ENCODE measurements at regions not wholly inside any gene's neighbourhood (a gene's known extent, or its start where the extent isn't known, plus 50 kb on each side); places are given as distances from the start of the nearest gene placed in this dataset.

DNA sequence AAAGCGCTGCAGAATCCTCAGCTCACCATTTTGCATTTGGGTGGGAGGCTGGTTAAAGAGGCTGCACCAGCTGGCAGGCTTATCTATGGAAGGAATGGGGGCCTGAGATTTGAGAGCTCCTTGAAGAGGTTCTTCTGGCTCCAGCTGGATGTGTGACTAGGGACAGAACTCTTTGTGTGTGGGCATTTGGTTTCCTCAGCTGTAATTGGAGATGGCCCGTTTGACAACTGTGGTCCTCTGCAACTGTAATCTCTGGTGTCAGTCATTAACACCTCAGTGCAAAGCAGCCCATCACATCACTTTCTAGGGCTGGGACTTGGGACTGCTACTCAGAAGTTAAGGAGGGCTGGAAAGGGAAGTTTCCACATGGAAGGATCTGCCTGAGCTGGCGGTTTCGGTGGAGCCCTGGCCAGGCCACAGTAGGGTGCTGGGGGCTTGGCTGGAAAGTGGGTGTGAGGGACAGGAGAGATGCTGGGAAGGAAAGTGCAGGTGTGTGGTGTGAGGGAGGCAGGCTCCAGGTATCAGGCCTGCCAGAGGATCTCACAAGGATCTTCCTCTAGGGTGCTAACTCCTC, 193.8 kb downstream of the GADD45G start:
- no peak for ATAC-seq (ENCODE audit: low FRiP score in 2 of 2)
- no peak overlapping the region for H3K27ac ChIP-seq
- H3K36me3 ChIP-seq: no peaks in the 10 kb centered on the region
- H3K4me1 ChIP-seq: peaks cover 0 to 13% (median 7%) of the 10 kb centered on the region in 4 donors
- TF ChIP-seq POLR2AphosphoS5 (IDR thresholded peaks at IDR 0.05): no peak
- TF ChIP-seq, protein P1, sequence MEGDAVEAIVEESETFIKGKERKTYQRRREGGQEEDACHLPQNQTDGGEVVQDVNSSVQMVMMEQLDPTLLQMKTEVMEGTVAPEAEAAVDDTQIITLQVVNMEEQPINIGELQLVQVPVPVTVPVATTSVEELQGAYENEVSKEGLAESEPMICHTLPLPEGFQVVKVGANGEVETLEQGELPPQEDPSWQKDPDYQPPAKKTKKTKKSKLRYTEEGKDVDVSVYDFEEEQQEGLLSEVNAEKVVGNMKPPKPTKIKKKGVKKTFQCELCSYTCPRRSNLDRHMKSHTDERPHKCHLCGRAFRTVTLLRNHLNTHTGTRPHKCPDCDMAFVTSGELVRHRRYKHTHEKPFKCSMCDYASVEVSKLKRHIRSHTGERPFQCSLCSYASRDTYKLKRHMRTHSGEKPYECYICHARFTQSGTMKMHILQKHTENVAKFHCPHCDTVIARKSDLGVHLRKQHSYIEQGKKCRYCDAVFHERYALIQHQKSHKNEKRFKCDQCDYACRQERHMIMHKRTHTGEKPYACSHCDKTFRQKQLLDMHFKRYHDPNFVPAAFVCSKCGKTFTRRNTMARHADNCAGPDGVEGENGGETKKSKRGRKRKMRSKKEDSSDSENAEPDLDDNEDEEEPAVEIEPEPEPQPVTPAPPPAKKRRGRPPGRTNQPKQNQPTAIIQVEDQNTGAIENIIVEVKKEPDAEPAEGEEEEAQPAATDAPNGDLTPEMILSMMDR (IDR thresholded peaks at IDR 0.05): no peak
- TF ChIP-seq POLR2A (IDR thresholded peaks at IDR 0.05): no peak
- no peak for TF ChIP-seq EP300 (IDR thresholded peaks at IDR 0.05)
- 94 to 100% methylated on average over 3 to 4 of the region's 4 CpGs for WGBS, 2 donors
- H3K9me3 ChIP-seq: no peaks in the 10 kb centered on the region
- H3K4me3 ChIP-seq: no peak overlapping the region
- no peak for DNase-seq
- no peaks in the 10 kb centered on the region for H3K27me3 ChIP-seq

DNA sequence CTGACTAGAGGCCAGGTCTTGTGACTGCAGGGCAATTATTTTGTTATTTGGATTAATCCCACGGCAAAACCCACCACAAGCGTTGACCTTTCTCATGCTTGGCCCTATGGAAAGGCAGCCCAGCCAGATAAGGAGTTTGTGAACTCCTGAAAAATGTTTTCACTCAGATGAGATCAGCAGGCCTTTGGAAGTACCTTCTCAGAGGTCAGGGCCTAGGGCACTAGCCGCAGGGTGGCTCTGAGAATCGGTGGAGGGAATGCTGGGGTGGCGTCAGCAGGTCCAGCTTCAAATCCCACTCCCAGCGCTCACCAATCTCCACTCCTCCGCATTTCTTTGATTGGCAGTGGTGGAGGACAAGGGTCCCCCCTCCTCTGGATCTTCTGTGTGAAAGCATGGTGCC, 194.4 kb downstream of the GADD45G start:
- no peak overlapping the region for H3K27ac ChIP-seq
- 96% methylated on average over 7 of the region's 7 CpGs for WGBS, 2 donors
- H3K4me1 ChIP-seq: peaks cover 0 to 15% (median 7%) of the 10 kb centered on the region in 4 donors
- H3K36me3 ChIP-seq: no peaks in the 10 kb centered on the region
- DNase-seq: no peak
- H3K27me3 ChIP-seq: no peaks in the 10 kb centered on the region
- TF ChIP-seq POLR2A (IDR thresholded peaks at IDR 0.05) (no peak), POLR2AphosphoS5 (IDR thresholded peaks at IDR 0.05) (no peak), EP300 (IDR thresholded peaks at IDR 0.05) (no peak)
- TF ChIP-seq, protein P1 (IDR thresholded peaks at IDR 0.05): no peak
- H3K9me3 ChIP-seq: no peaks in the 10 kb centered on the region
- no peak overlapping the region for H3K4me3 ChIP-seq
- ATAC-seq (ENCODE audit: low FRiP score in 2 of 2): no peak

GRCh38 chr9:89799766-89800165, 195.0 kb downstream of the GADD45G start:
- no peaks in the 10 kb centered on the region for H3K36me3 ChIP-seq
- peaks cover 0 to 14% (median 6%) of the 10 kb centered on the region in 4 donors for H3K4me1 ChIP-seq
- no peak for TF ChIP-seq EP300 (IDR thresholded peaks at IDR 0.05)
- TF ChIP-seq, protein P1 (IDR thresholded peaks at IDR 0.05): no peak
- no peak for TF ChIP-seq POLR2AphosphoS5 (IDR thresholded peaks at IDR 0.05)
- TF ChIP-seq POLR2A (IDR thresholded peaks at IDR 0.05): no peak
- no peak overlapping the region for H3K27ac ChIP-seq
- WGBS, 2 donors: 66 to 85% methylated on average over 3 of the region's 3 CpGs
- ATAC-seq (ENCODE audit: low FRiP score in 2 of 2) (no peak), DNase-seq (no peak)
- no peaks in the 10 kb centered on the region for H3K9me3 ChIP-seq
- H3K27me3 ChIP-seq: no peaks in the 10 kb centered on the region
- H3K4me3 ChIP-seq: no peak overlapping the region

DNA sequence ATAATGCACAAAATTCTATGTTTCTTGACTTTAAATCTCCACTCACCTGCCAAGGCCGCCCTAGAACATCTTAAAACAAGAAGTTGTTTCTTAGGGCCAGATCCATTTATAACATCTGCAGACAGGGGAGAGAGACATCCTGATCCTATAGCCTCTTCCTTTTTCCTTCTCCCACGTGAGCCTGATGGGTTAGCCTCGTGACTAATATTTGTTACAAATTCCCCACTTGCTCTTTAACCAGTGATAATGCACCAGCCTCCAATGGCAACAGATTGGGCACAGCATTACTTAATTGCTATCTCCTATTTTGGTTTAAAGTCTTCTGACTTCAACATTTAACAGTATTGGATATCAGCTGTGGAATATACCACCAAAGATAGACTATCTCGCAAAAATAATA, 196.5 kb downstream of the GADD45G start:
- H3K27ac ChIP-seq: no peak overlapping the region
- H3K36me3 ChIP-seq: no peaks in the 10 kb centered on the region
- no peak for ATAC-seq (ENCODE audit: low FRiP score in 2 of 2)
- no peaks in the 10 kb centered on the region for H3K9me3 ChIP-seq
- 72% methylated on average over 4 of the region's 4 CpGs for WGBS, 2 donors
- no peak for DNase-seq
- no peak overlapping the region for H3K4me3 ChIP-seq
- H3K27me3 ChIP-seq: no peaks in the 10 kb centered on the region
- peaks cover 0 to 15% (median 7%) of the 10 kb centered on the region in 4 donors for H3K4me1 ChIP-seq
- TF ChIP-seq EP300 (IDR thresholded peaks at IDR 0.05) (no peak), POLR2A (IDR thresholded peaks at IDR 0.05) (no peak), POLR2AphosphoS5 (IDR thresholded peaks at IDR 0.05) (no peak)
- TF ChIP-seq, protein P1 (IDR thresholded peaks at IDR 0.05): no peak

Measured in upper lobe of left lung (tissue), 6 donors.